Stomach (tissue), 8 donors: ENCODE measurements at regions not wholly inside any gene's neighbourhood (a gene's known extent, or its start where the extent isn't known, plus 50 kb on each side); places are given as distances from the start of the nearest gene placed in this dataset.

ENCODE experiments used
- DNase-seq, 2 donors: peaks; one replicate each; pipeline versions ENCODE4 v3.0.0 to v3.0.0-alpha.2; 2013 to 2019
- H3K27ac ChIP-seq, 5 donors: fragments of 200-600 bp in 4 of 5; sonication (generic) in 4 of 5; one replicate each; pipeline ENCODE4 v1.5.1; 2013 to 2019; ENCODE audit warnings: mild to moderate bottlenecking in 1 of 5, moderate library complexity in 1 of 5
- H3K27me3 ChIP-seq, 3 donors: fragments of 200-600 bp; sonication (generic); one replicate each; pipeline ENCODE4 v1.5.1; 2017 to 2019; ENCODE audit warnings: mixed run types in 1 of 3
- H3K36me3 ChIP-seq, 4 donors: fragments of 200-600 bp; sonication (generic); 1 replicate in 3 of 4; 2 replicates in 1 of 4; pipeline ENCODE4 v1.5.1; 2016 to 2019
- H3K4me1 ChIP-seq, 4 donors: fragments of 200-600 bp; sonication (generic); one replicate each; pipeline ENCODE4 v1.5.1; 2016 to 2019
- H3K4me3 ChIP-seq, 4 donors: fragments of 200-600 bp; sonication (generic) in 3 of 4; one replicate each; pipeline ENCODE4 v1.5.1; 2016 to 2019; ENCODE audit warnings: mild to moderate bottlenecking in 1 of 4
- H3K9me3 ChIP-seq, 4 donors: fragments of 200-600 bp; sonication (generic); one replicate each; pipeline ENCODE4 v1.5.1; 2016 to 2019
- EP300 ChIP-seq: sonication (generic); formaldehyde crosslinking; IDR thresholded peaks from one replicate; pipeline ENCODE4 v1.6.1; 2017; ENCODE audit warnings: antibody characterized with exemption
- POLR2A ChIP-seq, 4 donors: fragments of 450-650 bp; IDR thresholded peaks; one replicate each; pipeline ENCODE4 v1.6.1; 2016; ENCODE audit warnings: antibody characterized with exemption in 4 of 4, control low read depth in 2 of 4, mild to moderate bottlenecking in 1 of 4, moderate library complexity in 1 of 4
- POLR2AphosphoS5 ChIP-seq, 3 donors: sonication (generic); formaldehyde crosslinking; IDR thresholded peaks; one replicate each; pipeline ENCODE4 v1.6.1; 2016; ENCODE audit warnings: antibody characterized with exemption in 3 of 3
- WGBS, 5 donors: extraction: QIAGEN DNeasy Blood & Tissue Kit in 3 of 5; methylation state at CpG; one replicate each; pipeline versions ENCODE4 v1.1.5 to v1.1.7; 2013 to 2018; 5-methylcytosine and 5-hydroxymethylcytosine counted together
- intact Hi-C: fragments of 100-400 bp; cut with DNase I; formaldehyde crosslinking; loops from one replicate; pipeline ENCODE4 v1.15.1; 2023; ENCODE audit warnings: low total_unique reads
- TF ChIP-seq, protein P1 (sequence below), 7 experiments: fragments of 450-650 bp in 4 of 7; fragments of 200-600 bp in 3 of 7; sonication (generic) in 3 of 7; IDR thresholded peaks; one replicate each; pipeline ENCODE4 v1.5.1; 2016 to 2019; ENCODE audit warnings: antibody characterized with exemption in 7 of 7, control low read depth in 2 of 7, mild to moderate bottlenecking in 1 of 7
- donor health status: healthy with polysubstance abuse.
- donor health status: Bipolar disorder and iron deficiency.
- donor health status: healthy.

DNA sequence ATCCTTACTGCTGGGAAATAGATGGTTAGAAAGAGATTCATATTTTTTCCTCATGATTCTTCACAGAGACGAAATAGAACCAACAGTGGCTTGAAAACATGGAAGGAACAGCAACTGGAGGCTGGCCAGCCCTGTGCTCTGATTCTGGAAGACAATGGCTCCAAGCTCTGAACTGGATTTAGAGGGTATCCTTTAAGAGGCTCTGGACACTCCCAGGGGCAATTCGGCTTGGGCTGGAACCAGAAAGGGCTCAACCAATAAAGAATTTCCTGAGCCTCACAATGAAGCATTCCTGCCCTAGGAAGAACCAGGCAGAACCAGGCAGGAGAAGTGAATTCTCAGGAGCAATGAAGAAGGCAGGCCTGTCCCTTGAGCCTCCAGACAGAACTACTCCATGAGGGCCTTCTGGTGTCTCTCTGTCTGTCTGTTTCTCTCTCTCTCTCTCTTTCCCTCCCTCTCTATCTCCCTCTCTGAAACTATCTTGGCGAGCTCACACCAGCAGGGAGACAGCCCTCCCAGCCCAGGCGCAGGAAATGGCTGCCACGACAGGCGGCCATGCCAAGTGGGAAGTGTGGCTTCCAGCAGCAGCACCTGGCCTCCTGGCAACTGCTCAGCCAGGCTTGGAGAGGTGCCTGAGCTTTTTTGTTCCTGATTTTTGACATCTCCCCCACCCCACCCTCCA lies 93.3 kb downstream of the RCN1 start:
- DNase-seq: no peak
- H3K27ac ChIP-seq: no peak overlapping the region
- H3K4me3 ChIP-seq: no peak overlapping the region
- H3K9me3 ChIP-seq: no peaks in the 10 kb centered on the region
- H3K27me3 ChIP-seq: peaks cover 0 to 6% (median 0%) of the 10 kb centered on the region in 3 donors
- intact Hi-C loops: no loop called here
- 52 to 65% (median 63%) methylated on average over 6 of the region's 6 CpGs for WGBS, 5 donors
- H3K36me3 ChIP-seq: no peaks in the 10 kb centered on the region
- TF ChIP-seq POLR2AphosphoS5 (IDR thresholded peaks at IDR 0.05): no peak
- TF ChIP-seq EP300: no peak
- TF ChIP-seq, protein P1, sequence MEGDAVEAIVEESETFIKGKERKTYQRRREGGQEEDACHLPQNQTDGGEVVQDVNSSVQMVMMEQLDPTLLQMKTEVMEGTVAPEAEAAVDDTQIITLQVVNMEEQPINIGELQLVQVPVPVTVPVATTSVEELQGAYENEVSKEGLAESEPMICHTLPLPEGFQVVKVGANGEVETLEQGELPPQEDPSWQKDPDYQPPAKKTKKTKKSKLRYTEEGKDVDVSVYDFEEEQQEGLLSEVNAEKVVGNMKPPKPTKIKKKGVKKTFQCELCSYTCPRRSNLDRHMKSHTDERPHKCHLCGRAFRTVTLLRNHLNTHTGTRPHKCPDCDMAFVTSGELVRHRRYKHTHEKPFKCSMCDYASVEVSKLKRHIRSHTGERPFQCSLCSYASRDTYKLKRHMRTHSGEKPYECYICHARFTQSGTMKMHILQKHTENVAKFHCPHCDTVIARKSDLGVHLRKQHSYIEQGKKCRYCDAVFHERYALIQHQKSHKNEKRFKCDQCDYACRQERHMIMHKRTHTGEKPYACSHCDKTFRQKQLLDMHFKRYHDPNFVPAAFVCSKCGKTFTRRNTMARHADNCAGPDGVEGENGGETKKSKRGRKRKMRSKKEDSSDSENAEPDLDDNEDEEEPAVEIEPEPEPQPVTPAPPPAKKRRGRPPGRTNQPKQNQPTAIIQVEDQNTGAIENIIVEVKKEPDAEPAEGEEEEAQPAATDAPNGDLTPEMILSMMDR (IDR thresholded peaks at IDR 0.05): no peak
- TF ChIP-seq POLR2A (IDR thresholded peaks at IDR 0.05): no peak
- no peaks in the 10 kb centered on the region for H3K4me1 ChIP-seq

DNA sequence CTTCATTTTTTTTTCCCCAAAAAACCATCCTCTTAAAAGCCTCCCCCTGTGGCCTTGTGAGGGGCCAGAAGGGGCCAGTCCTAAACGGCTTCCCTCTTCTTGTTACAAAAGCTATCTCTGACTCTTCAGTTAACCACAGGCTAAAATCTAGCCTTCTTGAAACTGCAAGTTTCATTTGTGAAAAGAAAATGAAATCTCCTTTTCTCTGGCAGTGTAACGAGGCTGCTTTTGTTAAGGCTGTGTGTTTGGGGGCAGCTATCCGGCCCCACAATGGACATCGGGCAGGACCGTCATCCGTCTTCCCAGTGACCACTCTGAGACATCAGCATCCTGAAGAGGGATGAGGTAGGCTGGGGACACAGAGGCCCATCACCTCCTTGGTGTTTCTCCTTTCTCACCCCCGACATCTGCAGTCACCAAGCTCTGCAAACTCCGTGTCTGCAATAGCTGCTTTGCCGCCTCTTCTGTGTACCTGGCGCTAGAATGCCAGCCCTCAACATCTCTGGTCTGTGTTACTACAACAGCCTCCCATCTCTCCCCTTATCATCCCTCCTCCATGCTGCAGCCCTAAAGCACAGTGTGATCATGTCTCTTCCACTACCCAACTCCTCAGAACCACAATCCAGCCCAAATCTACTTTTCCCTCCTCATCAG lies 94.0 kb downstream of the RCN1 start:
- no peaks in the 10 kb centered on the region for H3K9me3 ChIP-seq
- WGBS, 5 donors: 81 to 88% (median 83%) methylated on average over 10 of the region's 10 CpGs
- H3K4me1 ChIP-seq: no peaks in the 10 kb centered on the region
- no peak for TF ChIP-seq POLR2A (IDR thresholded peaks at IDR 0.05)
- H3K27ac ChIP-seq: no peak overlapping the region
- H3K27me3 ChIP-seq: peaks cover 0 to 6% (median 0%) of the 10 kb centered on the region in 3 donors
- H3K36me3 ChIP-seq: no peaks in the 10 kb centered on the region
- H3K4me3 ChIP-seq: no peak overlapping the region
- DNase-seq: no peak
- intact Hi-C loops: no loop called here

DNA sequence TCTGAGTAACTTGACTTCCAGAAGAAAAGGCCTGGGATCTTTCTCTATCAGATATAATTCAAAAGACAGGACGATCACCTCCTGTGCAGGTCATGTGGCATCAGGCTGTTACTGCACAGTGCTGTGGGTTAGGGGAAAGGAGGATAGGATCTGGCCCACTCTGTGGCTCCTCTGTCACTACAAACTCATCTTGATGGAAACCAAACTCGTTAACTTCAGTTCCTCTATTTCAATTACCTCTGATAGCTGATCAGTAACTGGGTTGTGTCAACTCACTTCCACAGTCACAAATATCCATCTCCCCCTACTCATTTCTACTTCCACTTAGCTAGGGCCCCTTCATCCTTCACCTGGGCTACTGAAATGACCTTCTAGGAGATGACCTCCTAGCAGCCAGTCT lies 95.2 kb downstream of the RCN1 start:
- intact Hi-C loops: no loop called here
- Histone ChIP-seq H3K9me3 (no peaks in the 10 kb centered on the region), H3K4me1 (no peaks in the 10 kb centered on the region), H3K4me3 (no peak overlapping the region), H3K36me3 (no peaks in the 10 kb centered on the region), H3K27me3 (peaks cover 0 to 6% (median 0%) of the 10 kb centered on the region in 3 donors), H3K27ac (no peak overlapping the region)
- no peak for TF ChIP-seq EP300
- TF ChIP-seq, protein P1 (IDR thresholded peaks at IDR 0.05): no peak
- no peak for TF ChIP-seq POLR2AphosphoS5 (IDR thresholded peaks at IDR 0.05)
- TF ChIP-seq POLR2A (IDR thresholded peaks at IDR 0.05): no peak
- 66 to 85% (median 74%) methylated on average over 2 of the region's 2 CpGs for WGBS, 5 donors
- no peak for DNase-seq

DNA sequence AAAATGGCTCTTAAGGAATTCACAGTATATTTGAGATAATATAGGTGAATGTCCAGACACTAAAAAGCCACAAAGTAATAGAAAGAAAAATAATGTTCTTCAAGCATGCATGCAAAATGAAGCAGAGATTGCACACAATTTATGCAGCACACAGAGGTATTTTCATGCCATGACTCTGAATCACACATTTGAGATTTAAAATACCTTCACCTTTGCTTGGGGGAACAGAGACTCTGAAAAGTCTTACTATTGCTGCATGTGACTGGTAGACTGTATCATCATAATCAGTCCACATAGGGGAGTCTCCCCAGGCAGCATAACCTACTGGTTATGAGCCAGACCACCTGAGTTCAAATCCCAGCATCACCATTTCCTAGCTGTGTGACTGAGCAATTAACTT lies 96.2 kb downstream of the RCN1 start:
- TF ChIP-seq, protein P1 (IDR thresholded peaks at IDR 0.05): no peak
- TF ChIP-seq POLR2A (IDR thresholded peaks at IDR 0.05) (no peak), EP300 (no peak), POLR2AphosphoS5 (IDR thresholded peaks at IDR 0.05) (no peak)
- intact Hi-C loops: no loop called here
- Histone ChIP-seq H3K27ac (no peak overlapping the region), H3K4me1 (no peaks in the 10 kb centered on the region), H3K9me3 (no peaks in the 10 kb centered on the region), H3K4me3 (no peak overlapping the region), H3K27me3 (peaks cover 0 to 11% (median 0%) of the 10 kb centered on the region in 3 donors), H3K36me3 (no peaks in the 10 kb centered on the region)
- no peak for DNase-seq

DNA sequence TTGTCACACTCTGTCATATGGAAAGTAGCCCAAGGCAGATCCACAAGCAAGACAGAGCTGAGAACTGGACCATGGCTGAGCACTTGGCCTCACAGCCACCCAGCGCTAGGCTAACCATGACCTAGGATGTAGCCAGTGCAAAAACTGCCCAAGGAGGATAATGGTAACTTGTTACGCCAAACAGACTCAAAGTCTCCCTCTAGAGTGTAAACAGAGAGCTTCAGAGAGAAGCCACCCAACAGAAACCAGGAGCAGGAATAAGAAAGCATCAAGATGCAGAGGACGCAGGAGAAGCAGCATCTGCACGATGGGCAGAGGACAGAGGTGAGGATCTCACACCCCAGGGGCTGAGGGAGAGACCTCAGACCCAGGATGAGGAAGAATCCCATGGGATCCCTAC lies 97.9 kb downstream of the RCN1 start:
- no peak for TF ChIP-seq POLR2AphosphoS5 (IDR thresholded peaks at IDR 0.05)
- TF ChIP-seq POLR2A (IDR thresholded peaks at IDR 0.05): no peak
- TF ChIP-seq, protein P1 (IDR thresholded peaks at IDR 0.05): no peak
- no peak for TF ChIP-seq EP300
- Histone ChIP-seq H3K36me3 (no peaks in the 10 kb centered on the region), H3K27me3 (peaks cover 0 to 11% (median 0%) of the 10 kb centered on the region in 3 donors), H3K9me3 (no peaks in the 10 kb centered on the region), H3K4me3 (no peak overlapping the region), H3K4me1 (no peaks in the 10 kb centered on the region), H3K27ac (no peak overlapping the region)
- DNase-seq: no peak
- intact Hi-C loops: no loop called here
- 67 to 82% (median 79%) methylated on average over 4 of the region's 4 CpGs for WGBS, 5 donors
